IPS-18a (cell line): ENCODE measurements at regions not wholly inside any gene's neighbourhood (a gene's known extent, or its start where the extent isn't known, plus 50 kb on each side); places are given as distances from the start of the nearest gene placed in this dataset.

Experiments
- H3K27ac ChIP-seq: one replicate; pipeline ENCODE4 v1.5.1; 2013; ENCODE audit warnings: low read length
- H3K27me3 ChIP-seq: one replicate; pipeline ENCODE4 v1.6.1; 2013; ENCODE audit warnings: mild to moderate bottlenecking, low read length; ENCODE audit not compliant: control insufficient read depth, insufficient read depth
- H3K36me3 ChIP-seq: one replicate; pipeline ENCODE4 v1.6.1; 2013; ENCODE audit warnings: low read depth, low read length; ENCODE audit not compliant: control insufficient read depth
- H3K4me1 ChIP-seq: one replicate; pipeline ENCODE4 v1.6.1; 2013; ENCODE audit warnings: low read depth, low read length; ENCODE audit not compliant: control insufficient read depth
- H3K4me3 ChIP-seq: one replicate; pipeline ENCODE4 v1.5.1; 2013; ENCODE audit warnings: low read length
- H3K9ac ChIP-seq: one replicate; pipeline ENCODE4 v1.6.1; 2013; ENCODE audit warnings: mild to moderate bottlenecking, low read length, moderate library complexity
- H3K9me3 ChIP-seq: one replicate; pipeline ENCODE4 v1.6.1; 2013; ENCODE audit warnings: low read depth, low read length; ENCODE audit not compliant: control insufficient read depth

- no peak overlapping the region for H3K27ac ChIP-seq
- H3K4me3 ChIP-seq: no peak overlapping the region
- H3K4me1 ChIP-seq: no peaks in the 10 kb centered on the region
- H3K27me3 ChIP-seq: no peaks in the 10 kb centered on the region
- H3K36me3 ChIP-seq: no peaks in the 10 kb centered on the region
- no peaks in the 10 kb centered on the region for H3K9me3 ChIP-seq
- no peak overlapping the region for H3K9ac ChIP-seq
These were observed 300.5 kb downstream of the COX7C start for GRCh38 chr5:86918246-86918645.

GRCh38 chr5:86926033-86926432, 308.3 kb downstream of the COX7C start:
- Histone ChIP-seq H3K4me1 (peaks cover 33% of the 10 kb centered on the region), H3K4me3 (no peak overlapping the region), H3K9me3 (no peaks in the 10 kb centered on the region), H3K9ac (no peak overlapping the region), H3K36me3 (no peaks in the 10 kb centered on the region), H3K27me3 (peaks cover 30% of the 10 kb centered on the region), H3K27ac (no peak overlapping the region)

GRCh38 chr5:86929123-86929766, 311.5 kb downstream of the COX7C start:
- Histone ChIP-seq H3K27me3 (peaks cover 31% of the 10 kb centered on the region), H3K27ac (no peak overlapping the region), H3K9me3 (no peaks in the 10 kb centered on the region), H3K4me3 (peak overlapping the region; percentile 18), H3K36me3 (no peaks in the 10 kb centered on the region), H3K4me1 (peaks cover 36% of the 10 kb centered on the region), H3K9ac (no peak overlapping the region)

- H3K9me3 ChIP-seq: no peaks in the 10 kb centered on the region
- H3K27me3 ChIP-seq: no peaks in the 10 kb centered on the region
- no peak overlapping the region for H3K9ac ChIP-seq
- no peak overlapping the region for H3K27ac ChIP-seq
- no peaks in the 10 kb centered on the region for H3K36me3 ChIP-seq
- no peaks in the 10 kb centered on the region for H3K4me1 ChIP-seq
- H3K4me3 ChIP-seq: no peak overlapping the region
These were observed 315.9 kb upstream of the RASA1 start for GRCh38 chr5:86951761-86952160.

- H3K27me3 ChIP-seq: no peaks in the 10 kb centered on the region
- no peak overlapping the region for H3K9ac ChIP-seq
- H3K27ac ChIP-seq: no peak overlapping the region
- H3K4me1 ChIP-seq: no peaks in the 10 kb centered on the region
- no peaks in the 10 kb centered on the region for H3K9me3 ChIP-seq
- no peak overlapping the region for H3K4me3 ChIP-seq
- no peaks in the 10 kb centered on the region for H3K36me3 ChIP-seq
These were observed 302.8 kb upstream of the RASA1 start for GRCh38 chr5:86964889-86965288.

GRCh38 chr5:86968301-86968753, 299.4 kb upstream of the RASA1 start:
- H3K4me3 ChIP-seq: no peak overlapping the region
- H3K4me1 ChIP-seq: no peaks in the 10 kb centered on the region
- H3K27me3 ChIP-seq: no peaks in the 10 kb centered on the region
- no peak overlapping the region for H3K9ac ChIP-seq
- no peaks in the 10 kb centered on the region for H3K9me3 ChIP-seq
- no peaks in the 10 kb centered on the region for H3K36me3 ChIP-seq
- no peak overlapping the region for H3K27ac ChIP-seq

- Histone ChIP-seq H3K27me3 (no peaks in the 10 kb centered on the region), H3K9me3 (no peaks in the 10 kb centered on the region), H3K9ac (no peak overlapping the region), H3K36me3 (no peaks in the 10 kb centered on the region), H3K4me3 (no peak overlapping the region), H3K27ac (no peak overlapping the region), H3K4me1 (no peaks in the 10 kb centered on the region)
These were observed 297.3 kb upstream of the RASA1 start for GRCh38 chr5:86970361-86970760.

- Histone ChIP-seq H3K4me3 (no peak overlapping the region), H3K36me3 (no peaks in the 10 kb centered on the region), H3K27ac (no peak overlapping the region), H3K4me1 (no peaks in the 10 kb centered on the region), H3K27me3 (no peaks in the 10 kb centered on the region), H3K9me3 (no peaks in the 10 kb centered on the region), H3K9ac (no peak overlapping the region)
These were observed 296.6 kb upstream of the RASA1 start for GRCh38 chr5:86971034-86971571.

GRCh38 chr5:86974955-86975354, 292.7 kb upstream of the RASA1 start:
- Histone ChIP-seq H3K27ac (no peak overlapping the region), H3K27me3 (no peaks in the 10 kb centered on the region), H3K9ac (no peak overlapping the region), H3K4me3 (no peak overlapping the region), H3K36me3 (no peaks in the 10 kb centered on the region), H3K4me1 (no peaks in the 10 kb centered on the region), H3K9me3 (no peaks in the 10 kb centered on the region)

- Histone ChIP-seq H3K27ac (no peak overlapping the region), H3K9ac (no peak overlapping the region), H3K4me1 (no peaks in the 10 kb centered on the region)
These were observed 290.5 kb upstream of the RASA1 start for GRCh38 chr5:86977190-86977589.

GRCh38 chr5:86977808-86978207, 289.9 kb upstream of the RASA1 start:
- H3K36me3 ChIP-seq: no peaks in the 10 kb centered on the region
- no peaks in the 10 kb centered on the region for H3K27me3 ChIP-seq
- no peak overlapping the region for H3K27ac ChIP-seq
- no peaks in the 10 kb centered on the region for H3K9me3 ChIP-seq
- H3K9ac ChIP-seq: no peak overlapping the region
- H3K4me1 ChIP-seq: no peaks in the 10 kb centered on the region
- no peak overlapping the region for H3K4me3 ChIP-seq

More at GRCh38 chr5:86977190-86977589, 290.5 kb upstream of the RASA1 start:
- Histone ChIP-seq H3K4me3 (no peak overlapping the region), H3K27me3 (no peaks in the 10 kb centered on the region), H3K36me3 (no peaks in the 10 kb centered on the region), H3K9me3 (no peaks in the 10 kb centered on the region)

- Histone ChIP-seq H3K4me3 (no peak overlapping the region), H3K27me3 (no peaks in the 10 kb centered on the region), H3K4me1 (no peaks in the 10 kb centered on the region), H3K9me3 (no peaks in the 10 kb centered on the region), H3K9ac (no peak overlapping the region), H3K27ac (no peak overlapping the region), H3K36me3 (no peaks in the 10 kb centered on the region)
These were observed 287.8 kb upstream of the RASA1 start for GRCh38 chr5:86979811-86980411.
